CD4-positive, alpha-beta T cell (primary cell): ENCODE measurements at regions not wholly inside any gene's neighbourhood (a gene's known extent, or its start where the extent isn't known, plus 50 kb on each side); places are given as distances from the start of the nearest gene placed in this dataset.

Experiments used
- ATAC-seq: fragments of 200-7000 bp; cut with Tn5 transposase; one replicate; pipeline ENCODE4 v1.10.0; 2022; ENCODE audit warnings: mild to moderate bottlenecking; ENCODE audit not compliant: poor library complexity
- CTCF ChIA-PET: fragments of 350-600 bp; sonication (Branson Sonifier 250); formaldehyde crosslinking; loops from one replicate; lab custom pipeline; 2021; ENCODE audit warnings: antibody characterized with exemption, inconsistent platforms; lab: Charles Lee
- POLR2A ChIA-PET: fragments of 350-600 bp; sonication (Branson Sonifier 250); formaldehyde crosslinking; loops from one replicate; lab custom pipeline; 2021; ENCODE audit warnings: antibody characterized with exemption, inconsistent platforms; lab: Charles Lee
- DNase-seq, 14 experiments: peaks; one replicate each; pipeline ENCODE4 v3.0.0-alpha.2; 2013 to 2020; ENCODE audit warnings: mixed read lengths in 2 of 14
- H3K27ac ChIP-seq, 2 donors: one replicate each; pipeline versions ENCODE4 v1.5.1 to v1.7.0; 2013; ENCODE audit warnings: low read length in 2 of 2, low read depth in 1 of 2, mild to moderate bottlenecking in 1 of 2
- H3K27me3 ChIP-seq, 2 experiments: 1 replicate in 1 of 2; 2 replicates in 1 of 2; pipeline versions ENCODE4 v1.6.1 to v1.7.0; 2013; ENCODE audit warnings: low read length in 2 of 2, control low read depth in 1 of 2, mild to moderate bottlenecking in 1 of 2, moderate library complexity in 1 of 2; ENCODE audit not compliant: insufficient read depth in 2 of 2, control insufficient read depth in 1 of 2
- H3K36me3 ChIP-seq: one replicate; pipeline ENCODE4 v1.6.1; 2013; ENCODE audit warnings: low read length, control low read depth; ENCODE audit not compliant: insufficient read depth
- H3K4me1 ChIP-seq: one replicate; pipeline ENCODE4 v1.6.1; 2013; ENCODE audit warnings: low read length, control low read depth; ENCODE audit not compliant: insufficient read depth
- H3K4me3 ChIP-seq: one replicate; pipeline ENCODE4 v1.5.1; 2013; ENCODE audit warnings: mild to moderate bottlenecking, low read length, moderate library complexity
- H3K9me3 ChIP-seq, 2 experiments: 1 replicate in 1 of 2; 2 replicates in 1 of 2; pipeline versions ENCODE4 v1.6.1 to v1.7.0; 2013; ENCODE audit warnings: low read length in 2 of 2, mild to moderate bottlenecking in 2 of 2, control low read depth in 1 of 2, moderate library complexity in 1 of 2; ENCODE audit not compliant: control insufficient read depth in 1 of 2, insufficient read depth in 1 of 2
- H3K27ac Mint-ChIP-seq: one replicate; pipeline ENCODE4 v1.8.0; 2020; ENCODE audit warnings: mixed read lengths
- H3K27me3 Mint-ChIP-seq: one replicate; pipeline ENCODE4 v1.8.0; 2021; ENCODE audit warnings: mixed read lengths
- H3K36me3 Mint-ChIP-seq: one replicate; pipeline ENCODE4 v1.8.0; 2021; ENCODE audit warnings: low read depth, mixed read lengths
- H3K4me1 Mint-ChIP-seq: one replicate; pipeline ENCODE4 v1.8.0; 2021; ENCODE audit warnings: low read depth, mixed read lengths
- H3K4me3 Mint-ChIP-seq: one replicate; pipeline ENCODE4 v1.8.0; 2020; ENCODE audit warnings: mild to moderate bottlenecking, mixed read lengths
- H3K9me3 Mint-ChIP-seq: one replicate; pipeline ENCODE4 v1.8.0; 2020; ENCODE audit warnings: mixed read lengths
- CTCF ChIP-seq: fragments of 200-600 bp; IDR thresholded peaks from one replicate; pipeline ENCODE4 v1.8.0; 2022; ENCODE audit warnings: antibody characterized with exemption, mild to moderate bottlenecking
- intact Hi-C, 2 experiments: fragments of 100-400 bp; cut with DNase I in 1 of 2; cut with micrococcal nuclease in 1 of 2; formaldehyde crosslinking; loops; one replicate each; pipeline versions ENCODE4 v1.15.1 to v1.9.0; 2023 to 2025; cut with DNase I, micrococcal nuclease

- ATAC-seq (no peak), DNase-seq (no peak)
- no peaks in the 10 kb centered on the region for H3K4me1 Mint-ChIP-seq
- peaks cover 0 to 2% of the 10 kb centered on the region in 2 experiments for H3K27me3 ChIP-seq
- H3K27ac Mint-ChIP-seq, result no peak overlapping the region
- POLR2A ChIA-PET, result no interaction called here
- no peaks in the 10 kb centered on the region for H3K9me3 Mint-ChIP-seq
- peaks cover 10% of the 10 kb centered on the region for H3K4me1 ChIP-seq
- TF ChIP-seq CTCF, result no peak
- H3K36me3 ChIP-seq, result no peaks in the 10 kb centered on the region
- no peaks in the 10 kb centered on the region for H3K36me3 Mint-ChIP-seq
- CTCF ChIA-PET, result no interaction called here
- intact Hi-C loops, result no loop called here
- H3K4me3 Mint-ChIP-seq, result no peak overlapping the region
- H3K27me3 Mint-ChIP-seq, result peaks cover 7% of the 10 kb centered on the region
- H3K4me3 ChIP-seq, result no peak overlapping the region
- H3K9me3 ChIP-seq, result no peaks in the 10 kb centered on the region
- H3K27ac ChIP-seq, result no peak overlapping the region
These were observed 90.7 kb upstream of the TMEM18 start for GRCh38 chr2:767944-768343.

- Histone ChIP-seq H3K9me3 (no peaks in the 10 kb centered on the region), H3K4me3 (no peak overlapping the region), H3K36me3 (no peaks in the 10 kb centered on the region), H3K27me3 (no peaks in the 10 kb centered on the region), H3K27ac (no peak overlapping the region), H3K4me1 (peaks cover 10% of the 10 kb centered on the region)
- POLR2A ChIA-PET, result no interaction called here
- no peaks in the 10 kb centered on the region for H3K4me1 Mint-ChIP-seq
- CTCF ChIA-PET, result no interaction called here
- intact Hi-C loops, result no loop called here
- peaks cover 7% of the 10 kb centered on the region for H3K27me3 Mint-ChIP-seq
- H3K36me3 Mint-ChIP-seq, result no peaks in the 10 kb centered on the region
- TF ChIP-seq CTCF, result no peak
- no peaks in the 10 kb centered on the region for H3K9me3 Mint-ChIP-seq
- no peak overlapping the region for H3K4me3 Mint-ChIP-seq
- ATAC-seq (no peak), DNase-seq (peak in 3 of 14 experiments; percentile 17 to 53 (median 37))
- no peak overlapping the region for H3K27ac Mint-ChIP-seq
These were observed 90.2 kb upstream of the TMEM18 start for GRCh38 chr2:767440-767839.

- H3K4me3 Mint-ChIP-seq, result no peak overlapping the region
- peaks cover 10% of the 10 kb centered on the region for H3K4me1 ChIP-seq
- H3K27me3 ChIP-seq, result no peaks in the 10 kb centered on the region
- no peaks in the 10 kb centered on the region for H3K36me3 ChIP-seq
- H3K9me3 ChIP-seq, result no peaks in the 10 kb centered on the region
- ChIA-PET CTCF (no interaction called here), POLR2A (no interaction called here)
- intact Hi-C loops, result no loop called here
- DNase-seq (no peak), ATAC-seq (no peak)
- H3K36me3 Mint-ChIP-seq, result no peaks in the 10 kb centered on the region
- peaks cover 3% of the 10 kb centered on the region for H3K27me3 Mint-ChIP-seq
- no peak overlapping the region for H3K27ac ChIP-seq
- no peak for TF ChIP-seq CTCF
- H3K27ac Mint-ChIP-seq, result no peak overlapping the region
- H3K4me1 Mint-ChIP-seq, result no peaks in the 10 kb centered on the region
- no peaks in the 10 kb centered on the region for H3K9me3 Mint-ChIP-seq
- H3K4me3 ChIP-seq, result no peak overlapping the region
These were observed 89.0 kb upstream of the TMEM18 start for GRCh38 chr2:766255-766654.
